ENCODE measurements at regions not wholly inside any gene's neighbourhood (a gene's known extent, or its start where the extent isn't known, plus 50 kb on each side); places are given as distances from the start of the nearest gene placed in this dataset.

DNA sequence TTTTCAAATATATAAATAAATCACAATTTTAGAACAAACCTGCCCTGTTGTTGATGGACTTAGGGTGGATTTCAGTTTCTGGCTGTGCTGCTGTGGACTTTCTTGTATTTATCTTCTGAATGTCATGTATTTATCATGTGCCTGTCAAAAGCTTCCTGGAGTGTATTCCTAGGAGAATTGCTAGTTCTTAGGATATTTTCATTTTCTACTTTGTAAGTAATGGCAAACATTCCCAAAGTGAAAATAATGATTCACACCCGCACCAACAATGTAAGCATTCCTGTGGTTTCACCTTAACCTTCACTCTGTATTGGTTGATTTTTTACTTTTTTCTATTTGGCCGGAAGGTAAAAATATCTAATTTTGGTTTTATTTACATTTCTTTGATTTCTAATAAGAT, 387.8 kb downstream of the SMOC2 start:
- Histone ChIP-seq H3K4me3 (no peak overlapping the region), H3K9me3 (no peaks in the 10 kb centered on the region), H3K27me3 (no peaks in the 10 kb centered on the region), H3K27ac (no peak overlapping the region), H3K4me1 (no peaks in the 10 kb centered on the region), H3K9ac (ENCODE audit: low read depth in 2 of 2, low read length in 2 of 2) (no peak overlapping the region), H3K36me3 (no peaks in the 10 kb centered on the region)
- TF ChIP-seq, protein P1, sequence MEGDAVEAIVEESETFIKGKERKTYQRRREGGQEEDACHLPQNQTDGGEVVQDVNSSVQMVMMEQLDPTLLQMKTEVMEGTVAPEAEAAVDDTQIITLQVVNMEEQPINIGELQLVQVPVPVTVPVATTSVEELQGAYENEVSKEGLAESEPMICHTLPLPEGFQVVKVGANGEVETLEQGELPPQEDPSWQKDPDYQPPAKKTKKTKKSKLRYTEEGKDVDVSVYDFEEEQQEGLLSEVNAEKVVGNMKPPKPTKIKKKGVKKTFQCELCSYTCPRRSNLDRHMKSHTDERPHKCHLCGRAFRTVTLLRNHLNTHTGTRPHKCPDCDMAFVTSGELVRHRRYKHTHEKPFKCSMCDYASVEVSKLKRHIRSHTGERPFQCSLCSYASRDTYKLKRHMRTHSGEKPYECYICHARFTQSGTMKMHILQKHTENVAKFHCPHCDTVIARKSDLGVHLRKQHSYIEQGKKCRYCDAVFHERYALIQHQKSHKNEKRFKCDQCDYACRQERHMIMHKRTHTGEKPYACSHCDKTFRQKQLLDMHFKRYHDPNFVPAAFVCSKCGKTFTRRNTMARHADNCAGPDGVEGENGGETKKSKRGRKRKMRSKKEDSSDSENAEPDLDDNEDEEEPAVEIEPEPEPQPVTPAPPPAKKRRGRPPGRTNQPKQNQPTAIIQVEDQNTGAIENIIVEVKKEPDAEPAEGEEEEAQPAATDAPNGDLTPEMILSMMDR (IDR thresholded peaks at IDR 0.05) = no peak
- intact Hi-C loops (cut with DNase I) = no loop called here
- no peak for DNase-seq

DNA sequence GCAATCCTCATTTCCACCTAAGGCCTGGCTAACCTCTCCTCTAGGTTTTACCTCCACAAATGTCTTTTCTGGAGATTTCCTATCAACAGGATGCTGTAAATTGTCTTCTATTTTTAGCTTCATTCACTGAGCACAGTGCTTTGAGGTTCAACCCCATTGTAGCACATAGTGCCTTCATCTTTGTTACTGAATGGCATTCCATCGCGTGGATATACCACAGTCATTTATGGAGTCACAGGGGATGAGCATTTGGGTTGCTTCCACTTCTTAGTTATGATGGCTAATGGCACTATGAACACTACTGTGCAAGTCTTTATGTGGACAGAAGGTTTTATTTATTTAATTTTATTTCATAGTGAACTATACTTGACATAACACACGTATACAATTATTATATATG, 387.1 kb downstream of the SMOC2 start:
- intact Hi-C loops (cut with DNase I) = no loop called here
- H3K9ac ChIP-seq (ENCODE audit: low read depth in 2 of 2, low read length in 2 of 2) = no peak overlapping the region
- H3K4me3 ChIP-seq = no peak overlapping the region
- no peak overlapping the region for H3K27ac ChIP-seq
- no peaks in the 10 kb centered on the region for H3K4me1 ChIP-seq
- H3K27me3 ChIP-seq = no peaks in the 10 kb centered on the region
- no peaks in the 10 kb centered on the region for H3K9me3 ChIP-seq
- TF ChIP-seq, protein P1 (IDR thresholded peaks at IDR 0.05) = no peak
- no peaks in the 10 kb centered on the region for H3K36me3 ChIP-seq
- no peak for DNase-seq

DNA sequence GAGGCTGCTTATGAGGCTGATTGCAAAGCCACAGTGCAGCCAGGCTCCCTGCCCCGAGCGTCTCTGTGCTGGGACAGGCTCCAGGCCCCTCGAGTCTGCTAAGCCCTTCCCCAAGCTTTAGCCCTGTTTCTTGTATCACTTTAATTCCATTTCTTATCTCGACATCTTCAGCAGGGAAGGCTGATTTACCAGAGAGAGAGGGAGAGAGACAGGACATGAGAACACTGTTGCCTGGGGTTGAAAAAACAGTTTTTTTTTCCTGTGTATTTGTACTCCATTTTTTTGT, 386.5 kb downstream of the SMOC2 start:
- Histone ChIP-seq H3K4me3 (no peak overlapping the region), H3K36me3 (no peaks in the 10 kb centered on the region), H3K9ac (ENCODE audit: low read depth in 2 of 2, low read length in 2 of 2) (no peak overlapping the region), H3K27me3 (no peaks in the 10 kb centered on the region), H3K9me3 (no peaks in the 10 kb centered on the region), H3K4me1 (no peaks in the 10 kb centered on the region), H3K27ac (no peak overlapping the region)
- DNase-seq = no peak
- intact Hi-C loops (cut with DNase I) = no loop called here
- TF ChIP-seq, protein P1 (IDR thresholded peaks at IDR 0.05) = no peak

DNA sequence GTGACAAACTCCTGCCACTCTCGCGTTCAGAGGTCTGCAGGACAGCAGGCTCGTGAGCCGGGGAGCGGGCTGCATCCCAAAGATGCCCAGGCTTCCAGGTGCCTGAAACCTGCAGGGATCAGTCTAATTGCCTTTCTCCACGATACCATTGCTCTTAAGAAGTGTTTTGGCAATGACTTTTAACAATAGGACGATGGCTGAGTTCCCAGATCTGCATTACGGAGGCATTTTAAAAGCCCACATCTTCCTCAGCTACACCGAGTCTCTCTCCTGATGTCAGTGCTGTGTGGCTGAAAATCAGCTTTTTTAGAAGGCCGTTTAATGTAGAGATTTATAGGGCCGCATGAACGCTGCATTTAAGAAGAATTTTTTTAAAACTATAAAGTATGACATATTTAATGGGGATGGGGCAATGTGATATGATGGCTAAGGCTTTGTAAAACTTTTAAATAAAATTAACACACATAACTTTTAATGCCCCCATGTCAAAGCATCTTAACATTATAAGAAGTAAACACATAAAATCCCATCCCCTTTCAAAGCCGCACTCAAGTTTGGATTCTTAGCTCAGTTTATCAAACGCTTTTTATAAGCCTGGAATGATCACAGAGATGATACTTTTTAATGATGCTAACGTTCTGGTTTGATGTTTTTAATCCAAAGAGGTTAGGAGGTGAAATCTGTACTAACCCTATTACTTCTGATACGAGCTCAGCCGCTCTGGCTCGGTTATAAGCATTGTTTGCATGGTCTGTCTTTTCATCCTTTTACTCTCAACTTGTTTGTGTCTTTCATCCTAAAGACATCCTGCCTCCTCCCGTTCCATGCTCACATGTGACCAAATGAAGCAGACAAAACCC, 386.0 kb downstream of the SMOC2 start:
- no peak overlapping the region for H3K27ac ChIP-seq
- no peak for DNase-seq
- TF ChIP-seq, protein P1 (IDR thresholded peaks at IDR 0.05) = no peak
- H3K9ac ChIP-seq (ENCODE audit: low read depth in 2 of 2, low read length in 2 of 2) = no peak overlapping the region
- no peak overlapping the region for H3K4me3 ChIP-seq
- no peaks in the 10 kb centered on the region for H3K4me1 ChIP-seq
- intact Hi-C loops (cut with DNase I) = no loop called here
- no peaks in the 10 kb centered on the region for H3K9me3 ChIP-seq
- H3K27me3 ChIP-seq = no peaks in the 10 kb centered on the region
- H3K36me3 ChIP-seq = no peaks in the 10 kb centered on the region

DNA sequence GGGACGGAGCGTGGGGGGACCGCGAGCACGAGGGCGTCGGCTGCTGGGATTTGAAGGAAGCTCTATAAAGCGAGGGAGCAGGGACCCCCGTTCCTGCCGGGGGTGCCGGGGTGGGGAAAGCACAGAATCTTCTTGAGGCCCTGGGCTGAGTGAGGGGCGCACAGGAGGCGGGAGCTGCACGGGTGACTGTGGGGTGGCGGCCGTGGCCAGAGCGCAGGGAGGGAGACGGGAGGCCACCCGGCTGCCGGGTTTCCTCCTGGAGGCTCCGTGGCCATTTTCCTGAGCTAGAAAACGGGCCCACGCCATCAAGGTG, 385.1 kb downstream of the SMOC2 start:
- Histone ChIP-seq H3K9ac (ENCODE audit: low read depth in 2 of 2, low read length in 2 of 2) (no peak overlapping the region), H3K4me1 (no peaks in the 10 kb centered on the region), H3K4me3 (no peak overlapping the region), H3K36me3 (no peaks in the 10 kb centered on the region), H3K27ac (no peak overlapping the region), H3K9me3 (no peaks in the 10 kb centered on the region), H3K27me3 (no peaks in the 10 kb centered on the region)
- TF ChIP-seq, protein P1 (IDR thresholded peaks at IDR 0.05) = no peak
- intact Hi-C loops (cut with DNase I) = no loop called here
- no peak for DNase-seq
